ENCODE measurements at regions not wholly inside any gene's neighbourhood (a gene's known extent, or its start where the extent isn't known, plus 50 kb on each side); places are given as distances from the start of the nearest gene placed in this dataset.

- Histone ChIP-seq H3K9ac (ENCODE audit: insufficient read depth in 1 of 2, low read depth in 2 of 2, low read length in 2 of 2) (no peak overlapping the region), H3K9me3 (replicated peaks; ENCODE audit: control insufficient read depth, insufficient read depth, low read depth, low read length) (no peaks in the 10 kb centered on the region), H3K4me1 (replicated peaks in 1 of 2; ENCODE audit: control insufficient read depth in 2 of 2, insufficient read depth in 2 of 2, low read length in 2 of 2) (no peaks in the 10 kb centered on the region), H3K4me3 (no peak overlapping the region), H2AFZ (ENCODE audit: low read depth, low read length) (no peak overlapping the region), H3K9me1 (ENCODE audit: control insufficient read depth, insufficient read depth, low read length) (no peaks in the 10 kb centered on the region), H3K36me3 (ENCODE audit: control insufficient read depth, insufficient read depth, low read length) (no peaks in the 10 kb centered on the region), H3K27ac (ENCODE audit: extremely low read depth, low read depth, low read length) (no peak overlapping the region), H3K27me3 (ENCODE audit: control insufficient read depth in 2 of 2, insufficient read depth in 2 of 2, low read length in 2 of 2) (no peaks in the 10 kb centered on the region), H4K20me1 (replicated peaks; ENCODE audit: control insufficient read depth, insufficient read depth, low read length) (no peaks in the 10 kb centered on the region), H3K79me2 (ENCODE audit: control insufficient read depth, insufficient read depth, low read length) (no peaks in the 10 kb centered on the region), H3K4me2 (ENCODE audit: insufficient read depth, low read length) (no peak overlapping the region)
- no TSS peak for BruUV-seq (replicated peaks)
- in situ Hi-C loops (cut with MboI) = no loop called here
- ChIA-PET POLR2A (no interaction called here), CTCF (ENCODE audit: low intra/inter-chr PET ratio) (no interaction called here)
- no peak for FAIRE-seq
- intact Hi-C loops (cut with micrococcal nuclease) = no loop called here
- WGBS (ENCODE audit: insufficient coverage, low coverage, missing lambda C conversion rate) = 13% methylated on average over 2 of the region's 2 CpGs
- no peak for ATAC-seq
- DNase-seq (ENCODE audit: extremely low read depth in 1 of 4, low spot score in 3 of 4) = no peak
- TF ChIP-seq HNRNPK (IDR thresholded peaks at IDR 0.05; ENCODE audit: low read depth, low read length, poor library complexity, severe bottlenecking) (no peak), ZSCAN32 (CRISPR knock-in tag; IDR thresholded peaks at IDR 0.05) (no peak), GABPB2 (CRISPR knock-in tag; conservative IDR thresholded peaks at IDR 0.05) (no peak), CBFA2T2 (conservative IDR thresholded peaks at IDR 0.05) (no peak), ESRRA (IDR thresholded peaks at IDR 0.05; ENCODE audit: borderline replicate concordance, low read depth) (no peak), TAF7 (tag; IDR thresholded peaks at IDR 0.05) (no peak), KHSRP (IDR thresholded peaks at IDR 0.05) (no peak), SPI1 (IDR thresholded peaks at IDR 0.05; ENCODE audit: borderline replicate concordance, low read depth, low read length) (no peak), ZNF324 (CRISPR knock-in tag; IDR thresholded peaks at IDR 0.05) (no peak), HBP1 (CRISPR knock-in tag; IDR thresholded peaks at IDR 0.05) (no peak), MIER1 (IDR thresholded peaks at IDR 0.05; ENCODE audit: low read depth) (no peak), ZC3H11A (IDR thresholded peaks at IDR 0.05; ENCODE audit: low read depth, low read length) (no peak), ZBTB2 (IDR thresholded peaks at IDR 0.05) (no peak), PCBP1 (IDR thresholded peaks at IDR 0.05; ENCODE audit: low read depth, low read length, poor library complexity, severe bottlenecking) (no peak), ZNF124 (CRISPR knock-in tag; IDR thresholded peaks at IDR 0.05) (no peak), NFYB (IDR thresholded peaks at IDR 0.05; ENCODE audit: extremely low read depth, insufficient read length) (no peak), DDX20 (tag; IDR thresholded peaks at IDR 0.05; ENCODE audit: low read depth) (no peak), ZNF444 (CRISPR knock-in tag; IDR thresholded peaks at IDR 0.05) (no peak), HOMEZ (CRISPR knock-in tag; IDR thresholded peaks at IDR 0.05) (no peak)
Measured at GRCh38 chr10:129156406-129156805, 310.6 kb upstream of the MGMT start.

All from K562 (cell line).